Ishikawa (cell line): ENCODE measurements at regions not wholly inside any gene's neighbourhood (a gene's known extent, or its start where the extent isn't known, plus 50 kb on each side); places are given as distances from the start of the nearest gene placed in this dataset.

ENCODE experiments used
- EP300 ChIP-seq: IDR thresholded peaks from 2 replicates; pipeline ENCODE4 v1.6.1; 2012; ENCODE audit warnings: borderline replicate concordance
- FOXM1 ChIP-seq: IDR thresholded peaks from 2 replicates; pipeline ENCODE4 v1.6.1; 2012; ENCODE audit warnings: low read depth, borderline replicate concordance
- NFIC ChIP-seq: IDR thresholded peaks from 2 replicates; pipeline ENCODE4 v1.6.1; 2012
- RAD21 ChIP-seq: IDR thresholded peaks from 2 replicates; pipeline ENCODE4 v1.6.1; 2012; ENCODE audit warnings: low read depth
- TCF12 ChIP-seq: IDR thresholded peaks from 2 replicates; pipeline ENCODE4 v1.6.1; 2012; ENCODE audit warnings: low read depth
- TEAD4 ChIP-seq: IDR thresholded peaks from 2 replicates; pipeline ENCODE4 v1.6.1; 2012
- TF ChIP-seq, protein P1 (sequence below): IDR thresholded peaks from 2 replicates; pipeline ENCODE4 v1.6.1; 2012
- TF ChIP-seq, protein P2 (sequence below): IDR thresholded peaks from 2 replicates; pipeline ENCODE4 v1.6.1; 2012; ENCODE audit warnings: low read depth, mild to moderate bottlenecking

DNA sequence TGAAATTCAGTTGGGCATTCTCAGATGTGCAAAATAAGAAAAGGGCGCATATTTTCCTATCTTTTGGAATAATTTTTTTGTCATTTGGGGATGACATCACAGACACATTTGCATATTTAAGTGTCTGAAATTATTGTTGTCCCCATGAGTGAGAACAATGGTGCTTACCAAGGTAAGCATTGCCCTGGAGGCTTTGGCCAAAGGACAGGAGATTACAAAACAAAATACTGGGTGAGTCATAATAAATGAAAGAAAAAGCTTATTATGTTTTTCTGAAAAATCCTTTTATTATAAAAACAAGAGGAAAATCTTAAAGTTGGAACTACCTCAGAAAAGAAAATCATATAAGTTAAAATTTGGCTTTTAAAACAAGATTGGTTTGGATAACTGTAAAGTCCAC is 254.9 kb downstream of the BTG1 start:
- TF ChIP-seq, protein P1, sequence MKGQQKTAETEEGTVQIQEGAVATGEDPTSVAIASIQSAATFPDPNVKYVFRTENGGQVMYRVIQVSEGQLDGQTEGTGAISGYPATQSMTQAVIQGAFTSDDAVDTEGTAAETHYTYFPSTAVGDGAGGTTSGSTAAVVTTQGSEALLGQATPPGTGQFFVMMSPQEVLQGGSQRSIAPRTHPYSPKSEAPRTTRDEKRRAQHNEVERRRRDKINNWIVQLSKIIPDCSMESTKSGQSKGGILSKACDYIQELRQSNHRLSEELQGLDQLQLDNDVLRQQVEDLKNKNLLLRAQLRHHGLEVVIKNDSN, result no peak
- TF ChIP-seq EP300 (no peak), TCF12 (no peak), FOXM1 (no peak), TEAD4 (no peak), RAD21 (no peak), NFIC (no peak)
- TF ChIP-seq, protein P2, sequence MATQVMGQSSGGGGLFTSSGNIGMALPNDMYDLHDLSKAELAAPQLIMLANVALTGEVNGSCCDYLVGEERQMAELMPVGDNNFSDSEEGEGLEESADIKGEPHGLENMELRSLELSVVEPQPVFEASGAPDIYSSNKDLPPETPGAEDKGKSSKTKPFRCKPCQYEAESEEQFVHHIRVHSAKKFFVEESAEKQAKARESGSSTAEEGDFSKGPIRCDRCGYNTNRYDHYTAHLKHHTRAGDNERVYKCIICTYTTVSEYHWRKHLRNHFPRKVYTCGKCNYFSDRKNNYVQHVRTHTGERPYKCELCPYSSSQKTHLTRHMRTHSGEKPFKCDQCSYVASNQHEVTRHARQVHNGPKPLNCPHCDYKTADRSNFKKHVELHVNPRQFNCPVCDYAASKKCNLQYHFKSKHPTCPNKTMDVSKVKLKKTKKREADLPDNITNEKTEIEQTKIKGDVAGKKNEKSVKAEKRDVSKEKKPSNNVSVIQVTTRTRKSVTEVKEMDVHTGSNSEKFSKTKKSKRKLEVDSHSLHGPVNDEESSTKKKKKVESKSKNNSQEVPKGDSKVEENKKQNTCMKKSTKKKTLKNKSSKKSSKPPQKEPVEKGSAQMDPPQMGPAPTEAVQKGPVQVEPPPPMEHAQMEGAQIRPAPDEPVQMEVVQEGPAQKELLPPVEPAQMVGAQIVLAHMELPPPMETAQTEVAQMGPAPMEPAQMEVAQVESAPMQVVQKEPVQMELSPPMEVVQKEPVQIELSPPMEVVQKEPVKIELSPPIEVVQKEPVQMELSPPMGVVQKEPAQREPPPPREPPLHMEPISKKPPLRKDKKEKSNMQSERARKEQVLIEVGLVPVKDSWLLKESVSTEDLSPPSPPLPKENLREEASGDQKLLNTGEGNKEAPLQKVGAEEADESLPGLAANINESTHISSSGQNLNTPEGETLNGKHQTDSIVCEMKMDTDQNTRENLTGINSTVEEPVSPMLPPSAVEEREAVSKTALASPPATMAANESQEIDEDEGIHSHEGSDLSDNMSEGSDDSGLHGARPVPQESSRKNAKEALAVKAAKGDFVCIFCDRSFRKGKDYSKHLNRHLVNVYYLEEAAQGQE, result no peak
